H9 (cell line): ENCODE measurements at regions not wholly inside any gene's neighbourhood (a gene's known extent, or its start where the extent isn't known, plus 50 kb on each side); places are given as distances from the start of the nearest gene placed in this dataset.
A peak's percentile ranks its signal among the peaks of the same experiment; 100 is the strongest.
"Not testable (repeated sequence)": the region's sequence is repeated elsewhere in the genome, so short reads cannot be mapped to it uniquely, and the experiment has no call there.

Experiments used
- DNase-seq: peaks from one replicate; pipeline ENCODE4 v3.0.0-alpha.2; 2017
- H2AFZ ChIP-seq: one replicate; pipeline ENCODE4 v1.6.1; 2013; ENCODE audit warnings: mild to moderate bottlenecking, low read length, control low read depth, moderate library complexity
- H2AK5ac ChIP-seq: 2 replicates; pipeline ENCODE4 v1.6.1; 2013; ENCODE audit warnings: low read length, control low read depth, mixed read lengths; ENCODE audit not compliant: insufficient read length
- H2BK120ac ChIP-seq: one replicate; pipeline ENCODE4 v1.6.1; 2013; ENCODE audit warnings: low read depth, mild to moderate bottlenecking, low read length, control low read depth, inconsistent platforms; ENCODE audit not compliant: poor library complexity, severe bottlenecking
- H2BK12ac ChIP-seq: 2 replicates; pipeline ENCODE4 v1.6.1; 2013; ENCODE audit warnings: low read length, control low read depth, mixed read lengths, low read depth; ENCODE audit not compliant: insufficient read length
- H2BK15ac ChIP-seq: 2 replicates; pipeline ENCODE4 v1.6.1; 2013; ENCODE audit warnings: low read depth, low read length, control low read depth
- H2BK20ac ChIP-seq: one replicate; pipeline ENCODE4 v1.6.1; 2013; ENCODE audit warnings: low read depth, mild to moderate bottlenecking, low read length, control low read depth, inconsistent platforms; ENCODE audit not compliant: poor library complexity, severe bottlenecking
- H2BK5ac ChIP-seq: 2 replicates; pipeline ENCODE4 v1.6.1; 2013; ENCODE audit warnings: low read length, control low read depth, mixed read lengths; ENCODE audit not compliant: insufficient read length
- H3K14ac ChIP-seq: 2 replicates; pipeline ENCODE4 v1.6.1; 2013; ENCODE audit warnings: low read length, control low read depth; ENCODE audit not compliant: insufficient read depth
- H3K18ac ChIP-seq: 2 replicates; pipeline ENCODE4 v1.6.1; 2013; ENCODE audit warnings: low read depth, mild to moderate bottlenecking, mixed read lengths, low read length, control low read depth; ENCODE audit not compliant: insufficient read length
- H3K23ac ChIP-seq: 2 replicates; pipeline ENCODE4 v1.6.1; 2013; ENCODE audit warnings: low read length, control low read depth, mixed read lengths, low read depth; ENCODE audit not compliant: insufficient read length
- H3K23me2 ChIP-seq: 2 replicates; pipeline ENCODE4 v1.6.1; 2013; ENCODE audit warnings: low read depth, mild to moderate bottlenecking, mixed read lengths, low read length, control low read depth; ENCODE audit not compliant: insufficient read length, poor library complexity, severe bottlenecking
- H3K27ac ChIP-seq: 2 replicates; pipeline ENCODE4 v1.5.1; 2013; ENCODE audit warnings: low read length, control low read depth, mixed read lengths, low read depth; ENCODE audit not compliant: insufficient read length
- H3K27me3 ChIP-seq: 2 replicates; pipeline ENCODE4 v1.6.1; 2013; ENCODE audit warnings: low read length, control low read depth, inconsistent platforms; ENCODE audit not compliant: insufficient read depth
- H3K4ac ChIP-seq: 2 replicates; pipeline ENCODE4 v1.6.1; 2013; ENCODE audit warnings: low read depth, mild to moderate bottlenecking, control low read depth, inconsistent platforms, low read length, moderate library complexity
- H3K4me1 ChIP-seq: 2 replicates; pipeline ENCODE4 v1.6.1; 2013; ENCODE audit warnings: low read length, control low read depth, inconsistent platforms; ENCODE audit not compliant: insufficient read depth
- H3K4me2 ChIP-seq: 2 replicates; pipeline ENCODE4 v1.6.1; 2013; ENCODE audit warnings: low read length, control low read depth, mixed read lengths; ENCODE audit not compliant: insufficient read length, insufficient read depth
- H3K56ac ChIP-seq: 2 replicates; pipeline ENCODE4 v1.6.1; 2013; ENCODE audit warnings: low read depth, mild to moderate bottlenecking, mixed read lengths, low read length, control low read depth; ENCODE audit not compliant: insufficient read length
- H3K79me1 ChIP-seq: 2 replicates; pipeline ENCODE4 v1.6.1; 2013; ENCODE audit warnings: low read depth, mild to moderate bottlenecking, moderate library complexity, low read length, control low read depth, inconsistent platforms; ENCODE audit not compliant: insufficient read depth, poor library complexity, severe bottlenecking
- H3K79me2 ChIP-seq: 2 replicates; pipeline ENCODE4 v1.6.1; 2013; ENCODE audit warnings: low read length, control low read depth, inconsistent platforms; ENCODE audit not compliant: insufficient read depth
- H3K9ac ChIP-seq: 2 replicates; pipeline ENCODE4 v1.6.1; 2013; ENCODE audit warnings: low read length, control low read depth, mixed read lengths; ENCODE audit not compliant: insufficient read length; ENCODE audit errors: extremely low read depth
- H3K9me3 ChIP-seq: one replicate; pipeline ENCODE4 v1.6.1; 2013; ENCODE audit warnings: low read depth, low read length, inconsistent platforms; ENCODE audit not compliant: control insufficient read depth
- H3T11ph ChIP-seq: one replicate; pipeline ENCODE4 v1.6.1; 2013; ENCODE audit warnings: mild to moderate bottlenecking, low read length, control low read depth, inconsistent platforms
- H4K20me1 ChIP-seq: one replicate; pipeline ENCODE4 v1.6.1; 2013; ENCODE audit not compliant: control insufficient read depth, insufficient read length, insufficient read depth
- H4K5ac ChIP-seq: 2 replicates; pipeline ENCODE4 v1.6.1; 2013; ENCODE audit warnings: low read depth, mild to moderate bottlenecking, mixed read lengths, low read length, control low read depth; ENCODE audit not compliant: insufficient read length
- H4K8ac ChIP-seq: replicated peaks from 2 replicates; pipeline ENCODE4 v1.6.1; 2013; ENCODE audit warnings: low read length, control low read depth, mixed read lengths, low read depth; ENCODE audit not compliant: insufficient read length
- H4K91ac ChIP-seq: 2 replicates; pipeline ENCODE4 v1.6.1; 2013; ENCODE audit warnings: low read depth, mild to moderate bottlenecking, moderate library complexity, mixed read lengths, low read length, control low read depth; ENCODE audit not compliant: insufficient read length
- H3K27ac Mint-ChIP-seq, 3 experiments: 2 replicates in 2 of 3; 3 replicates in 1 of 3; pipeline ENCODE4 v1.8.0; 2020 to 2021; ENCODE audit warnings: mixed read lengths in 3 of 3, mild to moderate bottlenecking in 1 of 3, moderate library complexity in 1 of 3
- H3K27me3 Mint-ChIP-seq: 2 replicates; pipeline ENCODE4 v1.8.0; 2021; ENCODE audit warnings: low read depth, mild to moderate bottlenecking, moderate library complexity, mixed read lengths
- H3K36me3 Mint-ChIP-seq, 3 experiments: 2 replicates in 2 of 3; 3 replicates in 1 of 3; pipeline ENCODE4 v1.8.0; 2020 to 2021; ENCODE audit warnings: low read depth in 3 of 3, mixed read lengths in 3 of 3; ENCODE audit not compliant: insufficient read depth in 1 of 3
- H3K4me1 Mint-ChIP-seq, 2 experiments: 2 replicates each; pipeline ENCODE4 v1.8.0; 2020; ENCODE audit warnings: mixed read lengths in 2 of 2
- H3K4me3 Mint-ChIP-seq, 2 experiments: 2 replicates in 1 of 2; 3 replicates in 1 of 2; pipeline ENCODE4 v1.8.0; 2020 to 2021; ENCODE audit warnings: mild to moderate bottlenecking in 2 of 2, mixed read lengths in 2 of 2, moderate library complexity in 1 of 2
- H3K9me3 Mint-ChIP-seq, 2 experiments: 2 replicates in 1 of 2; 3 replicates in 1 of 2; pipeline ENCODE4 v1.8.0; 2020; ENCODE audit warnings: mild to moderate bottlenecking in 2 of 2, mixed read lengths in 2 of 2, moderate library complexity in 1 of 2
- CTCF ChIP-seq: fragments of 200-600 bp; sonication (generic); conservative IDR thresholded peaks from 3 replicates; pipeline ENCODE4 v1.8.0; 2021; ENCODE audit warnings: antibody characterized with exemption, mild to moderate bottlenecking
- WGBS: extraction: QIAGEN DNeasy Blood & Tissue Kit; methylation state at CpG from one replicate; pipeline ENCODE4 v1.1.7; 2013; ENCODE audit warnings: missing lambda C conversion rate, low lambda C conversion rate, mixed read lengths; ENCODE audit not compliant: insufficient read length; ENCODE audit errors: extremely low coverage; 5-methylcytosine and 5-hydroxymethylcytosine counted together

- no peaks in the 10 kb centered on the region for H4K20me1 ChIP-seq
- Mint-ChIP-seq H3K36me3 (peaks cover 11 to 25% (median 11%) of the 10 kb centered on the region in 3 experiments), H3K27me3 (no peaks in the 10 kb centered on the region), H3K27ac (peak overlapping the region in 1 of 3 experiments; percentile 76; a peak in 1 of 7 replicates), H3K9me3 (peaks cover 18 to 25% of the 10 kb centered on the region in 2 experiments), H3K4me1 (peaks cover 26% of the 10 kb centered on the region in 2 experiments), H3K4me3 (no peak overlapping the region)
- no peaks in the 10 kb centered on the region for H3K9me3 ChIP-seq
- no peak overlapping the region for H3K4ac ChIP-seq
- H4K91ac ChIP-seq = no peak overlapping the region
- H3K79me2 ChIP-seq = no peaks in the 10 kb centered on the region
- no peak overlapping the region for H2BK5ac ChIP-seq
- no peak overlapping the region for H3K18ac ChIP-seq
- H3K27me3 ChIP-seq = no peaks in the 10 kb centered on the region
- no CpG with 5 or more reads among the region's 1 CpG for WGBS
- no peak overlapping the region for H3K4me2 ChIP-seq
- H3K14ac ChIP-seq = no peak overlapping the region
- no peak overlapping the region for H3K56ac ChIP-seq
- H2BK120ac ChIP-seq = no peak overlapping the region
- H4K5ac ChIP-seq = no peak overlapping the region
- H3K79me1 ChIP-seq = no peaks in the 10 kb centered on the region
- H3T11ph ChIP-seq = no peak overlapping the region
- no peak for TF ChIP-seq CTCF
- H2BK15ac ChIP-seq = no peak overlapping the region
- H3K4me1 ChIP-seq = no peaks in the 10 kb centered on the region
- H4K8ac ChIP-seq = no peak overlapping the region
- no peak overlapping the region for H2AK5ac ChIP-seq
- H2BK20ac ChIP-seq = no peak overlapping the region
- H3K23ac ChIP-seq = no peak overlapping the region
- H3K27ac ChIP-seq = no peak overlapping the region
- no peak overlapping the region for H3K9ac ChIP-seq
- no peak overlapping the region for H2AFZ ChIP-seq
- H2BK12ac ChIP-seq = no peak overlapping the region
- no peak for DNase-seq
- H3K23me2 ChIP-seq = no peaks in the 10 kb centered on the region
Measured at GRCh38 chr12:68539615-68539952, 71.1 kb upstream of the RAP1B start.

GRCh38 chr12:68540768-68541167 lies 69.9 kb upstream of the RAP1B start:
- H3K27me3 Mint-ChIP-seq, H3K9me3 ChIP-seq, H4K5ac ChIP-seq, H3K4me3 Mint-ChIP-seq, H3K4me2 ChIP-seq, H2BK15ac ChIP-seq, H3K56ac ChIP-seq, H4K20me1 ChIP-seq, H4K91ac ChIP-seq, H3K79me1 ChIP-seq, H3K27me3 ChIP-seq, H2BK20ac ChIP-seq, H3K4me1 ChIP-seq, DNase-seq, H3K9ac ChIP-seq, H3T11ph ChIP-seq, H3K79me2 ChIP-seq, H3K18ac ChIP-seq, H3K27ac ChIP-seq, H2BK5ac ChIP-seq, H2BK12ac ChIP-seq, H2AK5ac ChIP-seq, H2AFZ ChIP-seq, H3K23ac ChIP-seq, H3K14ac ChIP-seq, H2BK120ac ChIP-seq, H4K8ac ChIP-seq, H3K4ac ChIP-seq, H3K27ac Mint-ChIP-seq, H3K23me2 ChIP-seq: not testable (repeated sequence)
- H3K36me3 Mint-ChIP-seq = peaks cover 11 to 25% (median 11%) of the 10 kb centered on the region in 3 experiments
- no CpG with 5 or more reads among the region's 5 CpGs for WGBS
- peaks cover 26% of the 10 kb centered on the region in 2 experiments for H3K4me1 Mint-ChIP-seq
- peaks cover 18 to 25% of the 10 kb centered on the region in 2 experiments for H3K9me3 Mint-ChIP-seq
